ENCODE measurements at regions not wholly inside any gene's neighbourhood (a gene's known extent, or its start where the extent isn't known, plus 50 kb on each side); places are given as distances from the start of the nearest gene placed in this dataset.

DNA sequence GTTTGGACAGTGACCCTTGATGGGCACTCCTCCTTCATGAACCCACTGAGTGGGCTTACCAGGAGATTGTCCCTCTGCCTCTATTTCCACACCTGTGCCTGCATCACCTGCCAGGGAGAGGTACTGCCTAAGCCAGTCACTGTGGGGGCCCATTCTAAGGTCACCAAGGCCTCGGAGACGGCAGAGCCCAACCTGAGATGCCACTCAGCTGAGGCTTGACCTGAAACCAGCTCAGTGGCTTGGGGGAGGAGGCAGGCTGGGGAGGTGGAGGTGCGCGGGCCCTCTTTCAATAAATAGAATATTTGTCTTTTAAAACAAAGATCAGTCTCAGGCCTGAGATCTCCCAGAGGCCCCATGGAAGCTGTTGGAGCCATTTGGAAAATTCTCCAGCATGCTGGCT, 84.5 kb downstream of the DHCR7 start:
- no peak for TF ChIP-seq POLR2A (IDR thresholded peaks at IDR 0.05)
- TF ChIP-seq, protein P1, sequence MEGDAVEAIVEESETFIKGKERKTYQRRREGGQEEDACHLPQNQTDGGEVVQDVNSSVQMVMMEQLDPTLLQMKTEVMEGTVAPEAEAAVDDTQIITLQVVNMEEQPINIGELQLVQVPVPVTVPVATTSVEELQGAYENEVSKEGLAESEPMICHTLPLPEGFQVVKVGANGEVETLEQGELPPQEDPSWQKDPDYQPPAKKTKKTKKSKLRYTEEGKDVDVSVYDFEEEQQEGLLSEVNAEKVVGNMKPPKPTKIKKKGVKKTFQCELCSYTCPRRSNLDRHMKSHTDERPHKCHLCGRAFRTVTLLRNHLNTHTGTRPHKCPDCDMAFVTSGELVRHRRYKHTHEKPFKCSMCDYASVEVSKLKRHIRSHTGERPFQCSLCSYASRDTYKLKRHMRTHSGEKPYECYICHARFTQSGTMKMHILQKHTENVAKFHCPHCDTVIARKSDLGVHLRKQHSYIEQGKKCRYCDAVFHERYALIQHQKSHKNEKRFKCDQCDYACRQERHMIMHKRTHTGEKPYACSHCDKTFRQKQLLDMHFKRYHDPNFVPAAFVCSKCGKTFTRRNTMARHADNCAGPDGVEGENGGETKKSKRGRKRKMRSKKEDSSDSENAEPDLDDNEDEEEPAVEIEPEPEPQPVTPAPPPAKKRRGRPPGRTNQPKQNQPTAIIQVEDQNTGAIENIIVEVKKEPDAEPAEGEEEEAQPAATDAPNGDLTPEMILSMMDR (IDR thresholded peaks at IDR 0.05), result no peak
